A549 (cell line): ENCODE measurements at regions not wholly inside any gene's neighbourhood (a gene's known extent, or its start where the extent isn't known, plus 50 kb on each side); places are given as distances from the start of the nearest gene placed in this dataset.

ENCODE experiments used
- ATAC-seq, 2 experiments: fragments of 200-7000 bp in 1 of 2; fragments of >200 bp in 1 of 2; cut with Nextera tagmentation in 1 of 2; cut with Tn5 transposase in 1 of 2; 3 replicates each; pipeline versions ENCODE4 v1.8.0 to v1.9.1; 2018 to 2020; ENCODE audit warnings: mild to moderate bottlenecking in 1 of 2, moderate library complexity in 1 of 2
- CTCF ChIA-PET: fragments of 300-600 bp; sonication (Branson Sonifier 250); formaldehyde crosslinking; extraction: SDS; loops from one replicate; lab custom pipeline; 2021; ENCODE audit warnings: antibody characterized with exemption, inconsistent platforms; lab: Yijun Ruan, JAX
- POLR2A ChIA-PET: fragments of 350-600 bp; formaldehyde crosslinking; extraction: SDS; loops from one replicate; lab custom pipeline; 2021; ENCODE audit warnings: antibody characterized with exemption, inconsistent platforms; lab: Yijun Ruan, JAX
- DNase-seq, 2 experiments: peaks; one replicate each; pipeline versions ENCODE4 v3.0.0 to v3.0.0-alpha.2; 2011 to 2016; ENCODE audit warnings: low read depth in 1 of 2, low spot score in 1 of 2
- FAIRE-seq: peaks from 2 replicates; lab custom pipeline; 2011; peaks lifted over from hg19 to GRCh38; lab: Jason Lieb, UNC
- H3K27ac ChIP-seq, 2 experiments: fragments of >200 bp; sonication (Bioruptor Twin); formaldehyde crosslinking; 3 replicates each; pipeline ENCODE4 v1.5.1; 2016 to 2017
- H3K4me1 ChIP-seq: fragments of >200 bp; sonication (Bioruptor Twin); formaldehyde crosslinking; 3 replicates; pipeline ENCODE4 v1.6.1; 2016
- H3K4me2 ChIP-seq: fragments of >200 bp; sonication (Bioruptor Twin); formaldehyde crosslinking; 3 replicates; pipeline ENCODE4 v1.6.1; 2016
- H3K4me3 ChIP-seq: fragments of >200 bp; sonication (Bioruptor Twin); formaldehyde crosslinking; 3 replicates; pipeline ENCODE4 v1.5.1; 2016
- H3K9me3 ChIP-seq: fragments of >200 bp; sonication (Bioruptor Twin); formaldehyde crosslinking; 3 replicates; pipeline ENCODE4 v1.6.1; 2016
- BHLHE40 ChIP-seq: IDR thresholded peaks from 2 replicates; pipeline ENCODE4 v1.6.1; 2012; ENCODE audit warnings: low read depth, low read length, inconsistent platforms
- CBX2 ChIP-seq: fragments of 200-600 bp; sonication (generic); IDR thresholded peaks from 2 replicates; pipeline ENCODE4 v1.6.1; 2016; ENCODE audit warnings: low read depth, mild to moderate bottlenecking, borderline replicate concordance
- ESRRA ChIP-seq: fragments of 150-350 bp; IDR thresholded peaks from 2 replicates; pipeline ENCODE4 v1.6.1; 2014; ENCODE audit warnings: mild to moderate bottlenecking, low read length, borderline replicate concordance
- FOSL2 ChIP-seq, 2 experiments: fragments of 450-650 bp in 1 of 2; fragments of >200 bp in 1 of 2; sonication (Bioruptor Twin) in 1 of 2; formaldehyde crosslinking; IDR thresholded peaks; 2 replicates each; pipeline versions ENCODE4 v1.5.0 to v1.6.1; 2016 to 2020; ENCODE audit warnings: mild to moderate bottlenecking in 1 of 2, moderate library complexity in 1 of 2
- HDAC2 ChIP-seq: fragments of 200-600 bp; sonication (generic); IDR thresholded peaks from 2 replicates; pipeline ENCODE4 v1.6.1; 2016
- HEYL ChIP-seq: fragments of 250-450 bp; sonication (Bioruptor Pico); IDR thresholded peaks from 2 replicates; pipeline ENCODE4 v1.8.0; 2021; ENCODE audit warnings: mild to moderate bottlenecking, moderate library complexity
- KDM1A ChIP-seq: fragments of 200-600 bp; sonication (generic); IDR thresholded peaks from 2 replicates; pipeline ENCODE4 v1.6.1; 2016; ENCODE audit warnings: low read depth, mild to moderate bottlenecking
- MAFK ChIP-seq: fragments of 450-650 bp; IDR thresholded peaks from 2 replicates; pipeline ENCODE4 v1.6.1; 2014; ENCODE audit not compliant: partially characterized antibody
- MYC ChIP-seq: IDR thresholded peaks from 2 replicates; pipeline ENCODE4 v1.6.1; 2012; ENCODE audit warnings: mild to moderate bottlenecking, inconsistent platforms, low read length, improper control_type of control experiment, borderline replicate concordance
- NPAS2 ChIP-seq: fragments of 250-450 bp; sonication (Bioruptor Pico); IDR thresholded peaks from 2 replicates; pipeline ENCODE4 v1.8.0; 2022; ENCODE audit warnings: mild to moderate bottlenecking, moderate library complexity, borderline replicate concordance
- PHF8 ChIP-seq: fragments of 200-600 bp; sonication (generic); IDR thresholded peaks from 2 replicates; pipeline ENCODE4 v1.6.1; 2016; ENCODE audit warnings: low read depth, mild to moderate bottlenecking, antibody characterized with exemption, moderate library complexity, borderline replicate concordance
- RAD21 ChIP-seq, 2 experiments: fragments of >200 bp in 1 of 2; sonication (Bioruptor Twin) in 1 of 2; formaldehyde crosslinking in 1 of 2; IDR thresholded peaks in 1 of 2; conservative IDR thresholded peaks in 1 of 2; 2 replicates in 1 of 2; 3 replicates in 1 of 2; pipeline ENCODE4 v1.6.1; 2012 to 2018; ENCODE audit warnings: inconsistent platforms in 1 of 2
- RCOR1 ChIP-seq: fragments of 150-350 bp; IDR thresholded peaks from 2 replicates; pipeline ENCODE4 v1.6.1; 2014; ENCODE audit warnings: antibody characterized with exemption, low read length, low read depth
- SREBF2 ChIP-seq: fragments of 450-650 bp; IDR thresholded peaks from 2 replicates; pipeline ENCODE4 v1.6.1; 2014; ENCODE audit warnings: mild to moderate bottlenecking, moderate library complexity
- TP53 ChIP-seq: fragments of 250-450 bp; sonication (Bioruptor Pico); IDR thresholded peaks from 2 replicates; pipeline ENCODE4 v1.5.0; 2021; ENCODE audit warnings: mild to moderate bottlenecking, moderate library complexity
- ZSCAN20 ChIP-seq: fragments of 250-450 bp; sonication (Bioruptor Pico); IDR thresholded peaks from 2 replicates; pipeline ENCODE4 v1.8.0; 2022; ENCODE audit warnings: mild to moderate bottlenecking, moderate library complexity
- WGBS: methylation state at CpG from one replicate; pipeline ENCODE4 v1.1.6; 2017; ENCODE audit errors: missing lambda C conversion rate; 5-methylcytosine and 5-hydroxymethylcytosine counted together
- TF ChIP-seq, protein P1 (sequence below): IDR thresholded peaks from 2 replicates; pipeline ENCODE4 v1.6.1; 2012; ENCODE audit warnings: low read depth, borderline replicate concordance
- TF ChIP-seq, protein P2 (sequence below): fragments of >200 bp; sonication (Bioruptor Twin); formaldehyde crosslinking; IDR thresholded peaks from 3 replicates; pipeline ENCODE4 v1.5.1; 2016
- TF ChIP-seq, protein P3 (sequence below): fragments of >200 bp; sonication (Bioruptor Twin); formaldehyde crosslinking; IDR thresholded peaks from 3 replicates; pipeline ENCODE4 v1.6.1; 2016
- TF ChIP-seq, protein P4 (sequence below): IDR thresholded peaks from 2 replicates; pipeline ENCODE4 v1.6.1; 2012
- TF ChIP-seq, protein P5 (sequence below): fragments of 250-450 bp; sonication (Bioruptor Pico); IDR thresholded peaks from 2 replicates; pipeline ENCODE4 v1.5.0; 2021; ENCODE audit warnings: mild to moderate bottlenecking, moderate library complexity, borderline replicate concordance
- TF ChIP-seq, protein P6 (sequence below): fragments of 250-450 bp; sonication (Bioruptor Pico); IDR thresholded peaks from 2 replicates; pipeline ENCODE4 v1.5.0; 2020; ENCODE audit warnings: low read depth, mild to moderate bottlenecking, moderate library complexity
- TF ChIP-seq, protein P7 (sequence below): fragments of 200-600 bp; sonication (generic); IDR thresholded peaks from 2 replicates; pipeline ENCODE4 v1.6.1; 2016; ENCODE audit warnings: antibody characterized with exemption, mild to moderate bottlenecking, moderate library complexity

DNA sequence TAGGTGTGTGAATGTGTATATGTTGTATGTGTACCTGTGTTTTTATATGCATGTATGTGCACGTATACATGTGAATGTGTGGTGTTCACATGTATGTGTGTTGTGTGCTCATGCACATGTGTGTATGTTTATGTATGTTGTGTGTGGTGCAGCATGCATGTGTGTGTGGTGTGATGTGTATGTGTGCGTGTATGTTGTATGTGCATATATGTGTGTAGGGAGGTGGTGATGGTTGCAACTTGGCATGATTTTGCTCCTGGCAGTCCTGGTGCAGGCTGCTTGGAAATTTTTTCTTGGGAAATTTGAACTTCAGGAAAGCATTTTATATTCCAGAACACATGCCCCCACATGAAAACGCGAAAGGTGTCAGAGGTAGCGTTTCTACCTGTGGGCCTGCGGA is 1177.8 kb downstream of the TBC1D22A start:
- FAIRE-seq (no peak), DNase-seq (no peak), ATAC-seq (no peak)
- Histone ChIP-seq H3K9me3 (no peaks in the 10 kb centered on the region), H3K4me1 (no peaks in the 10 kb centered on the region), H3K4me2 (no peak overlapping the region), H3K27ac (no peak overlapping the region), H3K4me3 (no peak overlapping the region)
- CTCF ChIA-PET: no interaction called here
- no peak for TF ChIP-seq BHLHE40
- TF ChIP-seq, protein P1, sequence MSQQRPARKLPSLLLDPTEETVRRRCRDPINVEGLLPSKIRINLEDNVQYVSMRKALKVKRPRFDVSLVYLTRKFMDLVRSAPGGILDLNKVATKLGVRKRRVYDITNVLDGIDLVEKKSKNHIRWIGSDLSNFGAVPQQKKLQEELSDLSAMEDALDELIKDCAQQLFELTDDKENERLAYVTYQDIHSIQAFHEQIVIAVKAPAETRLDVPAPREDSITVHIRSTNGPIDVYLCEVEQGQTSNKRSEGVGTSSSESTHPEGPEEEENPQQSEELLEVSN: no peak
- TF ChIP-seq, protein P2, sequence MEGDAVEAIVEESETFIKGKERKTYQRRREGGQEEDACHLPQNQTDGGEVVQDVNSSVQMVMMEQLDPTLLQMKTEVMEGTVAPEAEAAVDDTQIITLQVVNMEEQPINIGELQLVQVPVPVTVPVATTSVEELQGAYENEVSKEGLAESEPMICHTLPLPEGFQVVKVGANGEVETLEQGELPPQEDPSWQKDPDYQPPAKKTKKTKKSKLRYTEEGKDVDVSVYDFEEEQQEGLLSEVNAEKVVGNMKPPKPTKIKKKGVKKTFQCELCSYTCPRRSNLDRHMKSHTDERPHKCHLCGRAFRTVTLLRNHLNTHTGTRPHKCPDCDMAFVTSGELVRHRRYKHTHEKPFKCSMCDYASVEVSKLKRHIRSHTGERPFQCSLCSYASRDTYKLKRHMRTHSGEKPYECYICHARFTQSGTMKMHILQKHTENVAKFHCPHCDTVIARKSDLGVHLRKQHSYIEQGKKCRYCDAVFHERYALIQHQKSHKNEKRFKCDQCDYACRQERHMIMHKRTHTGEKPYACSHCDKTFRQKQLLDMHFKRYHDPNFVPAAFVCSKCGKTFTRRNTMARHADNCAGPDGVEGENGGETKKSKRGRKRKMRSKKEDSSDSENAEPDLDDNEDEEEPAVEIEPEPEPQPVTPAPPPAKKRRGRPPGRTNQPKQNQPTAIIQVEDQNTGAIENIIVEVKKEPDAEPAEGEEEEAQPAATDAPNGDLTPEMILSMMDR: no peak
- no peak for TF ChIP-seq HEYL (CRISPR knock-in tag)
- no peak for TF ChIP-seq RCOR1
- TF ChIP-seq MAFK: no peak
- TF ChIP-seq, protein P3, sequence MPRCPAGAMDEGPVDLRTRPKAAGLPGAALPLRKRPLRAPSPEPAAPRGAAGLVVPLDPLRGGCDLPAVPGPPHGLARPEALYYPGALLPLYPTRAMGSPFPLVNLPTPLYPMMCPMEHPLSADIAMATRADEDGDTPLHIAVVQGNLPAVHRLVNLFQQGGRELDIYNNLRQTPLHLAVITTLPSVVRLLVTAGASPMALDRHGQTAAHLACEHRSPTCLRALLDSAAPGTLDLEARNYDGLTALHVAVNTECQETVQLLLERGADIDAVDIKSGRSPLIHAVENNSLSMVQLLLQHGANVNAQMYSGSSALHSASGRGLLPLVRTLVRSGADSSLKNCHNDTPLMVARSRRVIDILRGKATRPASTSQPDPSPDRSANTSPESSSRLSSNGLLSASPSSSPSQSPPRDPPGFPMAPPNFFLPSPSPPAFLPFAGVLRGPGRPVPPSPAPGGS: no peak
- TF ChIP-seq CBX2: no peak
- TF ChIP-seq ZSCAN20 (CRISPR knock-in tag): no peak
- TF ChIP-seq FOSL2 (IDR thresholded peaks at IDR 0.05): no peak
- TF ChIP-seq FOSL2 (CRISPR knock-in tag; IDR thresholded peaks at IDR 0.05): no peak
- no peak for TF ChIP-seq PHF8
- TF ChIP-seq RAD21 (conservative IDR thresholded peaks at IDR 0.05 in 1 of 2, IDR thresholded peaks at IDR 0.05 in 1 of 2): no peak
- TF ChIP-seq, protein P4, sequence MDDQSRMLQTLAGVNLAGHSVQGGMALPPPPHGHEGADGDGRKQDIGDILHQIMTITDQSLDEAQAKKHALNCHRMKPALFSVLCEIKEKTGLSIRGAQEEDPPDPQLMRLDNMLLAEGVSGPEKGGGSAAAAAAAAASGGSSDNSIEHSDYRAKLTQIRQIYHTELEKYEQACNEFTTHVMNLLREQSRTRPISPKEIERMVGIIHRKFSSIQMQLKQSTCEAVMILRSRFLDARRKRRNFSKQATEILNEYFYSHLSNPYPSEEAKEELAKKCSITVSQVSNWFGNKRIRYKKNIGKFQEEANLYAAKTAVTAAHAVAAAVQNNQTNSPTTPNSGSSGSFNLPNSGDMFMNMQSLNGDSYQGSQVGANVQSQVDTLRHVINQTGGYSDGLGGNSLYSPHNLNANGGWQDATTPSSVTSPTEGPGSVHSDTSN: no peak
- 89% methylated on average over 6 of the region's 6 CpGs for WGBS
- POLR2A ChIA-PET: no interaction called here

DNA sequence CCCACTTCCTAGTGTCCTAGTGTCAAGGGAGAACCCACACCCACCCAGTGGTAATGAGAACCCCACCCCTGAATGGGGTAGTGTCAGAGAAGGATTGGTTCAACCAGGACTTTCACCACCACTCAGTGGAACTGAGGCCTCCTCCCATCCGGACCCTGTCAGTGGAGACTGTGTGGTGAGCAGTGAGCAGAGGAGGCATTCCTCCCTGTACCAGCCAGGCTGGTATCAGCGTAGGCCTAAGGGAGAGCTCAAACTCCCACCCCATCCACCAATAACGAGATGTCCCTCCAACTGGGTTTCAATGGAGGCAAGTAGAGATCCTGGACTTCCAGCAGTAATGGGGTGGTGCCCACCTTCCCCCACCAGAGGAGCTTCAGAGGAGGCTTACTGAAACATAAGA is 1171.4 kb downstream of the TBC1D22A start:
- FAIRE-seq: no peak
- Histone ChIP-seq H3K27ac (no peak overlapping the region), H3K4me3 (no peak overlapping the region), H3K4me2 (no peak overlapping the region), H3K4me1 (no peaks in the 10 kb centered on the region), H3K9me3 (no peaks in the 10 kb centered on the region; the same call in 2 of the 3 replicates)
- DNase-seq: no peak
- WGBS: 40% methylated on average over 3 of the region's 3 CpGs
- TF ChIP-seq, protein P5, sequence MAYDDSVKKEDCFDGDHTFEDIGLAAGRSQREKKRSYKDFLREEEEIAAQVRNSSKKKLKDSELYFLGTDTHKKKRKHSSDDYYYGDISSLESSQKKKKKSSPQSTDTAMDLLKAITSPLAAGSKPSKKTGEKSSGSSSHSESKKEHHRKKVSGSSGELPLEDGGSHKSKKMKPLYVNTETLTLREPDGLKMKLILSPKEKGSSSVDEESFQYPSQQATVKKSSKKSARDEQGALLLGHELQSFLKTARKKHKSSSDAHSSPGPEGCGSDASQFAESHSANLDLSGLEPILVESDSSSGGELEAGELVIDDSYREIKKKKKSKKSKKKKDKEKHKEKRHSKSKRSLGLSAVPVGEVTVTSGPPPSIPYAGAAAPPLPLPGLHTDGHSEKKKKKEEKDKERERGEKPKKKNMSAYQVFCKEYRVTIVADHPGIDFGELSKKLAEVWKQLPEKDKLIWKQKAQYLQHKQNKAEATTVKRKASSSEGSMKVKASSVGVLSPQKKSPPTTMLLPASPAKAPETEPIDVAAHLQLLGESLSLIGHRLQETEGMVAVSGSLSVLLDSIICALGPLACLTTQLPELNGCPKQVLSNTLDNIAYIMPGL: no peak
- TF ChIP-seq, protein P6, sequence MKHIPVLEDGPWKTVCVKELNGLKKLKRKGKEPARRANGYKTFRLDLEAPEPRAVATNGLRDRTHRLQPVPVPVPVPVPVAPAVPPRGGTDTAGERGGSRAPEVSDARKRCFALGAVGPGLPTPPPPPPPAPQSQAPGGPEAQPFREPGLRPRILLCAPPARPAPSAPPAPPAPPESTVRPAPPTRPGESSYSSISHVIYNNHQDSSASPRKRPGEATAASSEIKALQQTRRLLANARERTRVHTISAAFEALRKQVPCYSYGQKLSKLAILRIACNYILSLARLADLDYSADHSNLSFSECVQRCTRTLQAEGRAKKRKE (CRISPR knock-in tag): no peak
- TF ChIP-seq SREBF2 (no peak), KDM1A (no peak), ZSCAN20 (CRISPR knock-in tag) (no peak), HDAC2 (no peak), TP53 (CRISPR knock-in tag) (no peak), NPAS2 (no peak), ESRRA (no peak), MYC (no peak)
- TF ChIP-seq, protein P7, sequence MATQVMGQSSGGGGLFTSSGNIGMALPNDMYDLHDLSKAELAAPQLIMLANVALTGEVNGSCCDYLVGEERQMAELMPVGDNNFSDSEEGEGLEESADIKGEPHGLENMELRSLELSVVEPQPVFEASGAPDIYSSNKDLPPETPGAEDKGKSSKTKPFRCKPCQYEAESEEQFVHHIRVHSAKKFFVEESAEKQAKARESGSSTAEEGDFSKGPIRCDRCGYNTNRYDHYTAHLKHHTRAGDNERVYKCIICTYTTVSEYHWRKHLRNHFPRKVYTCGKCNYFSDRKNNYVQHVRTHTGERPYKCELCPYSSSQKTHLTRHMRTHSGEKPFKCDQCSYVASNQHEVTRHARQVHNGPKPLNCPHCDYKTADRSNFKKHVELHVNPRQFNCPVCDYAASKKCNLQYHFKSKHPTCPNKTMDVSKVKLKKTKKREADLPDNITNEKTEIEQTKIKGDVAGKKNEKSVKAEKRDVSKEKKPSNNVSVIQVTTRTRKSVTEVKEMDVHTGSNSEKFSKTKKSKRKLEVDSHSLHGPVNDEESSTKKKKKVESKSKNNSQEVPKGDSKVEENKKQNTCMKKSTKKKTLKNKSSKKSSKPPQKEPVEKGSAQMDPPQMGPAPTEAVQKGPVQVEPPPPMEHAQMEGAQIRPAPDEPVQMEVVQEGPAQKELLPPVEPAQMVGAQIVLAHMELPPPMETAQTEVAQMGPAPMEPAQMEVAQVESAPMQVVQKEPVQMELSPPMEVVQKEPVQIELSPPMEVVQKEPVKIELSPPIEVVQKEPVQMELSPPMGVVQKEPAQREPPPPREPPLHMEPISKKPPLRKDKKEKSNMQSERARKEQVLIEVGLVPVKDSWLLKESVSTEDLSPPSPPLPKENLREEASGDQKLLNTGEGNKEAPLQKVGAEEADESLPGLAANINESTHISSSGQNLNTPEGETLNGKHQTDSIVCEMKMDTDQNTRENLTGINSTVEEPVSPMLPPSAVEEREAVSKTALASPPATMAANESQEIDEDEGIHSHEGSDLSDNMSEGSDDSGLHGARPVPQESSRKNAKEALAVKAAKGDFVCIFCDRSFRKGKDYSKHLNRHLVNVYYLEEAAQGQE: no peak
- CTCF ChIA-PET: no interaction called here
- POLR2A ChIA-PET: no interaction called here
- no peak for ATAC-seq
